ENCODE measurements at regions not wholly inside any gene's neighbourhood (a gene's known extent, or its start where the extent isn't known, plus 50 kb on each side); places are given as distances from the start of the nearest gene placed in this dataset.

DNA sequence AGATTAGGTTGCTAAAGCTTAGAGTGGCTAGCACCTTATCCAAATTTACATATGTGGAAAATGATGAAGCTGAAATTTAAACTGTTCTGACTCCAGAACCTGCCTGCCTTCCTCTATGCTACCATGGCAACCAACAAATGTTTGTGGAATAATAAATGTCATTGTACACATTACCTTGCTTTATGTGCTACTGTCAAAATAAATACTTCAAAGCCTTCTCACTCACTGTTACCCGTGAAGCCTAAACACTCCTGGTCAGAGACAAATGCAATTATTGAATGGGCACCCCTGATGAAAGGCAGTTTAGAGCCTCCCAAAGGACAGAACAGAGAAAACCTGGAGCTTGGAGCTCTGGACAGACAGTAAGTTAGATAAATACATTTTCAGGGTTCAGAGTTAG lies 158.6 kb downstream of the FAM114A2 start:
- H4K20me1 ChIP-seq (ENCODE audit: control insufficient read depth, extremely low read depth, insufficient read depth, low read length) = no peaks in the 10 kb centered on the region
- dilution Hi-C loops (cut with MboI; ENCODE audit: extremely low pct_ligation_motif_present, low sequenced_read_pairs) = no loop called here
- no peak overlapping the region for H3K9ac ChIP-seq (ENCODE audit: control insufficient read depth, extremely low read depth, insufficient read depth, low read length)
- no peak overlapping the region for H3K27ac ChIP-seq (ENCODE audit: control insufficient read depth, insufficient read depth, low read length)
- H3K4me3 ChIP-seq (ENCODE audit: control insufficient read depth in 2 of 3, extremely low read depth in 1 of 3, insufficient read depth in 2 of 3, low read depth in 1 of 3, low read length in 3 of 3) = no peak overlapping the region
- no peak for TF ChIP-seq EZH2 (IDR thresholded peaks at IDR 0.05; ENCODE audit: low read length)
- TF ChIP-seq, protein P1, sequence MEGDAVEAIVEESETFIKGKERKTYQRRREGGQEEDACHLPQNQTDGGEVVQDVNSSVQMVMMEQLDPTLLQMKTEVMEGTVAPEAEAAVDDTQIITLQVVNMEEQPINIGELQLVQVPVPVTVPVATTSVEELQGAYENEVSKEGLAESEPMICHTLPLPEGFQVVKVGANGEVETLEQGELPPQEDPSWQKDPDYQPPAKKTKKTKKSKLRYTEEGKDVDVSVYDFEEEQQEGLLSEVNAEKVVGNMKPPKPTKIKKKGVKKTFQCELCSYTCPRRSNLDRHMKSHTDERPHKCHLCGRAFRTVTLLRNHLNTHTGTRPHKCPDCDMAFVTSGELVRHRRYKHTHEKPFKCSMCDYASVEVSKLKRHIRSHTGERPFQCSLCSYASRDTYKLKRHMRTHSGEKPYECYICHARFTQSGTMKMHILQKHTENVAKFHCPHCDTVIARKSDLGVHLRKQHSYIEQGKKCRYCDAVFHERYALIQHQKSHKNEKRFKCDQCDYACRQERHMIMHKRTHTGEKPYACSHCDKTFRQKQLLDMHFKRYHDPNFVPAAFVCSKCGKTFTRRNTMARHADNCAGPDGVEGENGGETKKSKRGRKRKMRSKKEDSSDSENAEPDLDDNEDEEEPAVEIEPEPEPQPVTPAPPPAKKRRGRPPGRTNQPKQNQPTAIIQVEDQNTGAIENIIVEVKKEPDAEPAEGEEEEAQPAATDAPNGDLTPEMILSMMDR (optimal IDR thresholded peaks at IDR 0.05 in 1 of 3, IDR thresholded peaks at IDR 0.05 in 1 of 3, conservative IDR thresholded peaks at IDR 0.05 in 1 of 3; ENCODE audit: extremely low read depth in 1 of 3, insufficient read depth in 2 of 3, low read length in 3 of 3) = no peak
- H3K79me2 ChIP-seq (ENCODE audit: control insufficient read depth, insufficient read depth, low read length) = no peaks in the 10 kb centered on the region
- H3K4me2 ChIP-seq (ENCODE audit: control insufficient read depth, extremely low read depth, insufficient read depth, low read depth, low read length) = no peak overlapping the region
- H3K9me1 ChIP-seq (ENCODE audit: control insufficient read depth, extremely low read depth, insufficient read depth, low read length) = no peaks in the 10 kb centered on the region
- H3K9me3 ChIP-seq (ENCODE audit: control insufficient read depth, low read depth, low read length) = no peaks in the 10 kb centered on the region
- no peak for FAIRE-seq
- H3K36me3 ChIP-seq (ENCODE audit: control insufficient read depth in 2 of 2, extremely low read depth in 1 of 2, insufficient read depth in 2 of 2, low read length in 2 of 2) = no peaks in the 10 kb centered on the region
- no peak overlapping the region for H2AFZ ChIP-seq (ENCODE audit: control insufficient read depth, low read length)
- DNase-seq (ENCODE audit: low read depth, low spot score) = no peak
- peaks cover 3% of the 10 kb centered on the region for H3K27me3 ChIP-seq (ENCODE audit: control insufficient read depth, extremely low read depth, insufficient read depth, low read length)
- H3K4me1 ChIP-seq (ENCODE audit: control insufficient read depth, extremely low read depth, insufficient read depth, low read length) = no peaks in the 10 kb centered on the region

DNA sequence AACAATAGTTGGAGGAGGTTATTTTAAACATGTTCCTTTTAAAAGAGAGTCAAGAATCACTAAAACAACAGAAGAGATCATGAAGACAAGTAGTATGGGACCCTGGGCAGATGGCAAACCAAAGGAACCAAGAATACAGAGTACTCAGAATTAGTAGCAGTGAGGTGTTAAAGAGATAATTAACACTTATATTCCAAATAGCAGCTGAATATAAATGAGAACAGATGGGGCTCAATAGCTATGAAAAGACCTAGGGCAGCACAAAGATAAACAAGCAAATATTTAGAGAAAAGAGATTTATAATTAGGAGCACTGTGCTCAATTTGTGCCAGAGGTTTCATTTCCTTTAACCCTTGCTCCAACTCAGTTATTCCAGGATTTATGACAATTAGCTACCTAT lies 159.1 kb downstream of the FAM114A2 start:
- no peaks in the 10 kb centered on the region for H3K36me3 ChIP-seq (ENCODE audit: control insufficient read depth in 2 of 2, extremely low read depth in 1 of 2, insufficient read depth in 2 of 2, low read length in 2 of 2)
- no peaks in the 10 kb centered on the region for H3K9me3 ChIP-seq (ENCODE audit: control insufficient read depth, low read depth, low read length)
- H3K9me1 ChIP-seq (ENCODE audit: control insufficient read depth, extremely low read depth, insufficient read depth, low read length) = no peaks in the 10 kb centered on the region
- H3K4me1 ChIP-seq (ENCODE audit: control insufficient read depth, extremely low read depth, insufficient read depth, low read length) = no peaks in the 10 kb centered on the region
- DNase-seq (ENCODE audit: low read depth, low spot score) (no peak), FAIRE-seq (no peak)
- H3K4me2 ChIP-seq (ENCODE audit: control insufficient read depth, extremely low read depth, insufficient read depth, low read depth, low read length) = no peak overlapping the region
- H3K27ac ChIP-seq (ENCODE audit: control insufficient read depth, insufficient read depth, low read length) = no peak overlapping the region
- no peaks in the 10 kb centered on the region for H4K20me1 ChIP-seq (ENCODE audit: control insufficient read depth, extremely low read depth, insufficient read depth, low read length)
- TF ChIP-seq, protein P1 (optimal IDR thresholded peaks at IDR 0.05 in 1 of 3, IDR thresholded peaks at IDR 0.05 in 1 of 3, conservative IDR thresholded peaks at IDR 0.05 in 1 of 3; ENCODE audit: extremely low read depth in 1 of 3, insufficient read depth in 2 of 3, low read length in 3 of 3) = no peak
- TF ChIP-seq EZH2 (IDR thresholded peaks at IDR 0.05; ENCODE audit: low read length) = no peak
- H3K27me3 ChIP-seq (ENCODE audit: control insufficient read depth, extremely low read depth, insufficient read depth, low read length) = peaks cover 3% of the 10 kb centered on the region
- dilution Hi-C loops (cut with MboI; ENCODE audit: extremely low pct_ligation_motif_present, low sequenced_read_pairs) = no loop called here
- H2AFZ ChIP-seq (ENCODE audit: control insufficient read depth, low read length) = no peak overlapping the region
- H3K4me3 ChIP-seq (ENCODE audit: control insufficient read depth in 2 of 3, extremely low read depth in 1 of 3, insufficient read depth in 2 of 3, low read depth in 1 of 3, low read length in 3 of 3) = no peak overlapping the region
- no peak overlapping the region for H3K9ac ChIP-seq (ENCODE audit: control insufficient read depth, extremely low read depth, insufficient read depth, low read length)
- H3K79me2 ChIP-seq (ENCODE audit: control insufficient read depth, insufficient read depth, low read length) = no peaks in the 10 kb centered on the region
